A673 (cell line): ENCODE measurements at regions not wholly inside any gene's neighbourhood (a gene's known extent, or its start where the extent isn't known, plus 50 kb on each side); places are given as distances from the start of the nearest gene placed in this dataset.

Source experiments
- CTCF ChIP-seq: fragments of 300-800, 200-600 bp; sonication (generic); conservative IDR thresholded peaks from 2 replicates; pipeline ENCODE4 v1.5.1; 2017; ENCODE audit warnings: low read depth, mild to moderate bottlenecking, antibody characterized with exemption, low read length, moderate library complexity, mixed read lengths
- EZH2 ChIP-seq: fragments of 200-600 bp; sonication (generic); IDR thresholded peaks from 2 replicates; pipeline ENCODE4 v1.6.1; 2017; ENCODE audit warnings: borderline replicate concordance, low read depth, mild to moderate bottlenecking, mixed read lengths, antibody characterized with exemption, low read length; ENCODE audit not compliant: poor library complexity, severe bottlenecking

- TF ChIP-seq CTCF: no peak
- no peak for TF ChIP-seq EZH2
Measured at GRCh38 chr5:158195416-158196210, 336.7 kb upstream of the CLINT1 start.
